AG10803 (cell line): ENCODE measurements at regions not wholly inside any gene's neighbourhood (a gene's known extent, or its start where the extent isn't known, plus 50 kb on each side); places are given as distances from the start of the nearest gene placed in this dataset.

Experiments used
- DNase-seq: peaks from one replicate; pipeline ENCODE4 v3.0.0; 2010; ENCODE audit warnings: low read depth
- H3K4me3 ChIP-seq: 2 replicates; pipeline ENCODE4 v1.5.1; 2011; ENCODE audit warnings: mild to moderate bottlenecking, low read length, control low read depth
- CTCF ChIP-seq: conservative IDR thresholded peaks from 2 replicates; pipeline ENCODE4 v1.5.1; 2011; ENCODE audit warnings: mild to moderate bottlenecking, low read length, control low read depth, inconsistent platforms

- no peak overlapping the region for H3K4me3 ChIP-seq
- no peak for DNase-seq
- TF ChIP-seq CTCF, result no peak
Observed at GRCh38 chr1:99565606-99566289, 80.2 kb upstream of the PALMD start.

- no peak for TF ChIP-seq CTCF
- no peak overlapping the region for H3K4me3 ChIP-seq
Observed at GRCh38 chr1:99566290-99567021, 79.5 kb upstream of the PALMD start.

GRCh38 chr1:99570486-99571089 is 75.3 kb upstream of the PALMD start:
- TF ChIP-seq CTCF, result no peak
- H3K4me3 ChIP-seq, result no peak overlapping the region
- DNase-seq, result peak; percentile 55

More at GRCh38 chr1:99566290-99567021, 79.5 kb upstream of the PALMD start:
- DNase-seq, result no peak

GRCh38 chr1:99571092-99571734 is 74.7 kb upstream of the PALMD start:
- no peak for TF ChIP-seq CTCF
- no peak for DNase-seq
- H3K4me3 ChIP-seq, result no peak overlapping the region

GRCh38 chr1:99573431-99574217 is 72.3 kb upstream of the PALMD start:
- H3K4me3 ChIP-seq, result no peak overlapping the region
- no peak for TF ChIP-seq CTCF
- DNase-seq, result no peak

GRCh38 chr1:99577313-99577712 is 68.6 kb upstream of the PALMD start:
- DNase-seq, result no peak

More at GRCh38 chr1:99577313-99577712, 68.6 kb upstream of the PALMD start:
- TF ChIP-seq CTCF, result no peak
- no peak overlapping the region for H3K4me3 ChIP-seq
